Effector CD4-positive, alpha-beta T cell (primary cell): ENCODE measurements at regions not wholly inside any gene's neighbourhood (a gene's known extent, or its start where the extent isn't known, plus 50 kb on each side); places are given as distances from the start of the nearest gene placed in this dataset.

ENCODE experiments used
- DNase-seq: peaks from one replicate; pipeline ENCODE4 v3.0.0-alpha.2; 2020

- no peak for DNase-seq
These were observed 173.7 kb downstream of the CMPK2 start for GRCh38 chr2:6692056-6692455.

- DNase-seq: no peak
These were observed 172.9 kb downstream of the CMPK2 start for GRCh38 chr2:6692819-6693218.

GRCh38 chr2:6694555-6694954 lies 171.2 kb downstream of the CMPK2 start:
- DNase-seq: no peak

GRCh38 chr2:6700335-6700734 lies 165.4 kb downstream of the CMPK2 start:
- DNase-seq: no peak

GRCh38 chr2:6704077-6704476 lies 161.6 kb downstream of the CMPK2 start:
- DNase-seq: no peak

- no peak for DNase-seq
These were observed 144.3 kb downstream of the CMPK2 start for GRCh38 chr2:6721395-6721794.

- DNase-seq: no peak
These were observed 143.1 kb downstream of the CMPK2 start for GRCh38 chr2:6722574-6722973.

- no peak for DNase-seq
These were observed 141.7 kb downstream of the CMPK2 start for GRCh38 chr2:6723865-6724604.

- no peak for DNase-seq
These were observed 141.0 kb downstream of the CMPK2 start for GRCh38 chr2:6724605-6725140.

GRCh38 chr2:6728156-6728555 lies 137.6 kb downstream of the CMPK2 start:
- DNase-seq: no peak

GRCh38 chr2:6730003-6730402 lies 135.7 kb downstream of the CMPK2 start:
- no peak for DNase-seq

- no peak for DNase-seq
These were observed 134.8 kb downstream of the CMPK2 start for GRCh38 chr2:6730649-6731532.

- no peak for DNase-seq
These were observed 126.2 kb downstream of the CMPK2 start for GRCh38 chr2:6739547-6739946.

GRCh38 chr2:6741229-6741628 lies 124.5 kb downstream of the CMPK2 start:
- DNase-seq: no peak

GRCh38 chr2:6744038-6744437 lies 121.7 kb downstream of the CMPK2 start:
- DNase-seq: no peak

- no peak for DNase-seq
These were observed 118.3 kb downstream of the CMPK2 start for GRCh38 chr2:6747433-6747832.

- DNase-seq: no peak
These were observed 117.2 kb downstream of the CMPK2 start for GRCh38 chr2:6748406-6749067.

- DNase-seq: no peak
These were observed 115.7 kb downstream of the CMPK2 start for GRCh38 chr2:6749962-6750361.

GRCh38 chr2:6750411-6751158 lies 115.1 kb downstream of the CMPK2 start:
- DNase-seq: no peak

- DNase-seq: no peak
These were observed 111.3 kb downstream of the CMPK2 start for GRCh38 chr2:6754419-6754818.

GRCh38 chr2:6755456-6755855 lies 110.3 kb downstream of the CMPK2 start:
- DNase-seq: no peak

GRCh38 chr2:6757215-6757614 lies 108.5 kb downstream of the CMPK2 start:
- DNase-seq: no peak

- no peak for DNase-seq
These were observed 106.0 kb downstream of the CMPK2 start for GRCh38 chr2:6759689-6760088.
